B cell (primary cell): ENCODE measurements at regions not wholly inside any gene's neighbourhood (a gene's known extent, or its start where the extent isn't known, plus 50 kb on each side); places are given as distances from the start of the nearest gene placed in this dataset.

ENCODE experiments used
- EZH2 ChIP-seq: IDR thresholded peaks from 2 replicates; pipeline ENCODE4 v1.6.1; 2012; ENCODE audit warnings: borderline replicate concordance, low read depth, mild to moderate bottlenecking, moderate library complexity, low read length; ENCODE audit not compliant: insufficient read depth, poor library complexity, severe bottlenecking
- TF ChIP-seq, protein P1 (sequence below): fragments of 200-600 bp; IDR thresholded peaks from one replicate; pipeline ENCODE4 v1.8.0; 2022; ENCODE audit warnings: antibody characterized with exemption, mild to moderate bottlenecking

DNA sequence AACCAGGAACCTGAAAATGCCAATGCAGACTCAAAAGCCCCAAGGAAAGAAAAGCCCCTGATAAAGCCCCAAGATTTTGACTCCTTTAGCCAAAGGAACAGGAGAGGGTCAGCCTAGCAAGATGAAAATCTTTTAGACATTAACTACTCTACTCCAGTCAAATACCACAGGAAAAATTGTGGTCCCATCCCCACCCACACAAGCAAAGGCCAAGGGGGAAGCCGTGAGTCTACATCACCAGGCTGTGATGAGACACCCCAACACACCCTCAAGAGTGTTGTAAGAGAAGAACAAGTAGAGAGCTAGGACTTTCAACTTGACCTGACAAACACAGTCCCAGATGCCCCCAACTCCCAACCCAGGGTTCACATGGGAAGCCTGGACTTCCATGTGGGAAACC, 192.8 kb upstream of the NR5A2 start:
- TF ChIP-seq, protein P1, sequence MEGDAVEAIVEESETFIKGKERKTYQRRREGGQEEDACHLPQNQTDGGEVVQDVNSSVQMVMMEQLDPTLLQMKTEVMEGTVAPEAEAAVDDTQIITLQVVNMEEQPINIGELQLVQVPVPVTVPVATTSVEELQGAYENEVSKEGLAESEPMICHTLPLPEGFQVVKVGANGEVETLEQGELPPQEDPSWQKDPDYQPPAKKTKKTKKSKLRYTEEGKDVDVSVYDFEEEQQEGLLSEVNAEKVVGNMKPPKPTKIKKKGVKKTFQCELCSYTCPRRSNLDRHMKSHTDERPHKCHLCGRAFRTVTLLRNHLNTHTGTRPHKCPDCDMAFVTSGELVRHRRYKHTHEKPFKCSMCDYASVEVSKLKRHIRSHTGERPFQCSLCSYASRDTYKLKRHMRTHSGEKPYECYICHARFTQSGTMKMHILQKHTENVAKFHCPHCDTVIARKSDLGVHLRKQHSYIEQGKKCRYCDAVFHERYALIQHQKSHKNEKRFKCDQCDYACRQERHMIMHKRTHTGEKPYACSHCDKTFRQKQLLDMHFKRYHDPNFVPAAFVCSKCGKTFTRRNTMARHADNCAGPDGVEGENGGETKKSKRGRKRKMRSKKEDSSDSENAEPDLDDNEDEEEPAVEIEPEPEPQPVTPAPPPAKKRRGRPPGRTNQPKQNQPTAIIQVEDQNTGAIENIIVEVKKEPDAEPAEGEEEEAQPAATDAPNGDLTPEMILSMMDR = no peak
- no peak for TF ChIP-seq EZH2
